ENCODE measurements at regions not wholly inside any gene's neighbourhood (a gene's known extent, or its start where the extent isn't known, plus 50 kb on each side); places are given as distances from the start of the nearest gene placed in this dataset.

DNA sequence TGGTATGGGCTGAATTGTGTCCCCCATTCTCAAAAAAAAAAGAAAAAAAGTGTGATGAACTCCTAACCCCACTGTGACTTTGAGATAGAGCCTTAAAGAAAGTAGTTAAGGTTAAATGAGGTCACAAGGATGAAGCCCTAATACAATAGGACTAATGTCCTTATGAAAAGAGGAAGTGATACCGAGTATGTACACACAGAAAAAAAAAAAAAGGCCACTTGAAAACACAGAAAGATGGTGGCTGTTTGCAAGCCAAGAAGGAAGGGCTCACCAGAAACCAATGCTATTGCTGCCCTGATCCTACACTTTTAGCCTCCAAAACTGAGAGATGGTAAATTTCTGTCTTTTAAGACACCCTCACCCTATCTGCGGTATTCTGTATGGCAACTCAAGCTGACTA lies 955.6 kb downstream of the PCDH17 start:
- no peak for DNase-seq (ENCODE audit: low spot score)
- Histone ChIP-seq H3K9me3 (ENCODE audit: control insufficient read depth in 4 of 4, low read length in 3 of 4) (no peaks in the 10 kb centered on the region), H3K9ac (ENCODE audit: low read depth in 1 of 2, low read length in 2 of 2) (no peak overlapping the region), H3K4me3 (ENCODE audit: low read depth in 1 of 3, low read length in 3 of 3) (no peak overlapping the region), H3K27ac (ENCODE audit: low read depth in 1 of 2, low read length in 2 of 2) (no peak overlapping the region), H3K36me3 (ENCODE audit: control insufficient read depth in 4 of 4, insufficient read depth in 3 of 4, low read depth in 1 of 4, low read length in 3 of 4) (no peaks in the 10 kb centered on the region), H3K4me1 (ENCODE audit: control insufficient read depth in 4 of 4, insufficient read depth in 4 of 4, low read length in 3 of 4) (no peaks in the 10 kb centered on the region), H3K27me3 (ENCODE audit: control insufficient read depth in 4 of 4, insufficient read depth in 4 of 4, low read length in 3 of 4) (no peaks in the 10 kb centered on the region)
- WGBS, result 74% methylated on average over 2 of the region's 2 CpGs
- TF ChIP-seq FOXA2 (IDR thresholded peaks at IDR 0.05), result no peak
- TF ChIP-seq YY1 (IDR thresholded peaks at IDR 0.05), result no peak
- no peak for TF ChIP-seq TAF1 (conservative IDR thresholded peaks at IDR 0.05)
- TF ChIP-seq SP1 (IDR thresholded peaks at IDR 0.05), result no peak
- TF ChIP-seq JUND (IDR thresholded peaks at IDR 0.05), result no peak
- TF ChIP-seq, protein P1, sequence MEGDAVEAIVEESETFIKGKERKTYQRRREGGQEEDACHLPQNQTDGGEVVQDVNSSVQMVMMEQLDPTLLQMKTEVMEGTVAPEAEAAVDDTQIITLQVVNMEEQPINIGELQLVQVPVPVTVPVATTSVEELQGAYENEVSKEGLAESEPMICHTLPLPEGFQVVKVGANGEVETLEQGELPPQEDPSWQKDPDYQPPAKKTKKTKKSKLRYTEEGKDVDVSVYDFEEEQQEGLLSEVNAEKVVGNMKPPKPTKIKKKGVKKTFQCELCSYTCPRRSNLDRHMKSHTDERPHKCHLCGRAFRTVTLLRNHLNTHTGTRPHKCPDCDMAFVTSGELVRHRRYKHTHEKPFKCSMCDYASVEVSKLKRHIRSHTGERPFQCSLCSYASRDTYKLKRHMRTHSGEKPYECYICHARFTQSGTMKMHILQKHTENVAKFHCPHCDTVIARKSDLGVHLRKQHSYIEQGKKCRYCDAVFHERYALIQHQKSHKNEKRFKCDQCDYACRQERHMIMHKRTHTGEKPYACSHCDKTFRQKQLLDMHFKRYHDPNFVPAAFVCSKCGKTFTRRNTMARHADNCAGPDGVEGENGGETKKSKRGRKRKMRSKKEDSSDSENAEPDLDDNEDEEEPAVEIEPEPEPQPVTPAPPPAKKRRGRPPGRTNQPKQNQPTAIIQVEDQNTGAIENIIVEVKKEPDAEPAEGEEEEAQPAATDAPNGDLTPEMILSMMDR (IDR thresholded peaks at IDR 0.05; ENCODE audit: low read depth, low read length, missing input control), result no peak

DNA sequence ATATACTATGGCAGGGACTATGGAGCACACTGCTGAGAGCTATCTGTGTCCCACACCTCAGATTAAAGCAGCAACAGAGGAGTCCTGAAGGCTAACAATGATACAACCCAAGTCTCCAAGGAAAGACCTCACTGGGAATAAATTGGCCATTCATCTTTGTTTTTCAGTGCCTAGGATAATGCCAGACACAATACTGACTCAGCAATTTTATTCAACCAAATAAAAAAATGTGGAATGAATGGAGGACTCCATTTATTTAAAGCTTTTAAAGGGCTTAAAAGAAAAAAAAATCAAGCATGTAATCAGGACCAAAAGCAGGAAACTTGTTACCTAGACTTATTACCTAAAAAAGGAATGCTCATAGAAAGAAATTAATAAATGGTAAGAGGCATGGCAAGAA lies 960.5 kb downstream of the PCDH17 start:
- H3K4me1 ChIP-seq (ENCODE audit: control insufficient read depth in 4 of 4, insufficient read depth in 4 of 4, low read length in 3 of 4), result no peaks in the 10 kb centered on the region
- H3K27me3 ChIP-seq (ENCODE audit: control insufficient read depth in 4 of 4, insufficient read depth in 4 of 4, low read length in 3 of 4), result no peaks in the 10 kb centered on the region
- no peaks in the 10 kb centered on the region for H3K36me3 ChIP-seq (ENCODE audit: control insufficient read depth in 4 of 4, insufficient read depth in 3 of 4, low read depth in 1 of 4, low read length in 3 of 4)
- TF ChIP-seq, protein P2, sequence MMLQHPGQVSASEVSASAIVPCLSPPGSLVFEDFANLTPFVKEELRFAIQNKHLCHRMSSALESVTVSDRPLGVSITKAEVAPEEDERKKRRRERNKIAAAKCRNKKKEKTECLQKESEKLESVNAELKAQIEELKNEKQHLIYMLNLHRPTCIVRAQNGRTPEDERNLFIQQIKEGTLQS (IDR thresholded peaks at IDR 0.05), result no peak
- no peak for TF ChIP-seq EGR1 (IDR thresholded peaks at IDR 0.05; ENCODE audit: low read depth in 2 of 2)
- TF ChIP-seq, protein P3, sequence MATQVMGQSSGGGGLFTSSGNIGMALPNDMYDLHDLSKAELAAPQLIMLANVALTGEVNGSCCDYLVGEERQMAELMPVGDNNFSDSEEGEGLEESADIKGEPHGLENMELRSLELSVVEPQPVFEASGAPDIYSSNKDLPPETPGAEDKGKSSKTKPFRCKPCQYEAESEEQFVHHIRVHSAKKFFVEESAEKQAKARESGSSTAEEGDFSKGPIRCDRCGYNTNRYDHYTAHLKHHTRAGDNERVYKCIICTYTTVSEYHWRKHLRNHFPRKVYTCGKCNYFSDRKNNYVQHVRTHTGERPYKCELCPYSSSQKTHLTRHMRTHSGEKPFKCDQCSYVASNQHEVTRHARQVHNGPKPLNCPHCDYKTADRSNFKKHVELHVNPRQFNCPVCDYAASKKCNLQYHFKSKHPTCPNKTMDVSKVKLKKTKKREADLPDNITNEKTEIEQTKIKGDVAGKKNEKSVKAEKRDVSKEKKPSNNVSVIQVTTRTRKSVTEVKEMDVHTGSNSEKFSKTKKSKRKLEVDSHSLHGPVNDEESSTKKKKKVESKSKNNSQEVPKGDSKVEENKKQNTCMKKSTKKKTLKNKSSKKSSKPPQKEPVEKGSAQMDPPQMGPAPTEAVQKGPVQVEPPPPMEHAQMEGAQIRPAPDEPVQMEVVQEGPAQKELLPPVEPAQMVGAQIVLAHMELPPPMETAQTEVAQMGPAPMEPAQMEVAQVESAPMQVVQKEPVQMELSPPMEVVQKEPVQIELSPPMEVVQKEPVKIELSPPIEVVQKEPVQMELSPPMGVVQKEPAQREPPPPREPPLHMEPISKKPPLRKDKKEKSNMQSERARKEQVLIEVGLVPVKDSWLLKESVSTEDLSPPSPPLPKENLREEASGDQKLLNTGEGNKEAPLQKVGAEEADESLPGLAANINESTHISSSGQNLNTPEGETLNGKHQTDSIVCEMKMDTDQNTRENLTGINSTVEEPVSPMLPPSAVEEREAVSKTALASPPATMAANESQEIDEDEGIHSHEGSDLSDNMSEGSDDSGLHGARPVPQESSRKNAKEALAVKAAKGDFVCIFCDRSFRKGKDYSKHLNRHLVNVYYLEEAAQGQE (IDR thresholded peaks at IDR 0.05), result no peak
- no peak for TF ChIP-seq JUND (IDR thresholded peaks at IDR 0.05)
- no peak for TF ChIP-seq RAD21 (IDR thresholded peaks at IDR 0.05)
- TF ChIP-seq FOXA2 (IDR thresholded peaks at IDR 0.05), result no peak
- TF ChIP-seq GABPA (IDR thresholded peaks at IDR 0.05 in 1 of 2, conservative IDR thresholded peaks at IDR 0.05 in 1 of 2), result no peak
- TF ChIP-seq YY1 (IDR thresholded peaks at IDR 0.05), result no peak
- no peak overlapping the region for H3K27ac ChIP-seq (ENCODE audit: low read depth in 1 of 2, low read length in 2 of 2)
- no peaks in the 10 kb centered on the region for H3K9me3 ChIP-seq (ENCODE audit: control insufficient read depth in 4 of 4, low read length in 3 of 4)
- no peak overlapping the region for H3K4me3 ChIP-seq (ENCODE audit: low read depth in 1 of 3, low read length in 3 of 3)
- no peak overlapping the region for H3K9ac ChIP-seq (ENCODE audit: low read depth in 1 of 2, low read length in 2 of 2)
- no peak for DNase-seq (ENCODE audit: low spot score)

DNA sequence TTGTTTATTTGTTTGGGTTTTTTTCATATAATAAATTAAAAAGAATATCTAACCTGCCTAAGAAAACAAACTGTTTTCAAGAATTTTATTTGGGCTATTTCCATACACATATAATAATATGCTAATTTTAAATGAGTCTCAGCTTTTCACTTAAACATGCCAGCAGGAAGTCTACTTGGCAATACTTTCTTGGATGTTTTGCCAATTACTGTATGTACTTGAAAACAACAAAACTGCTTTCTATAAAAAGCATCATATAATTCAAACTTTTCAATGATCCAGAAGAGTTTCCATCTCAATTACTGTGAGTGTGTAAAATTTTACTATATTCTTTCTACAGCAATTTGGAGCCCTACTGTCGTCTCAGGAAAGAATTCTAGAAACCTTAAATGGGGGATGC lies 961.2 kb downstream of the PCDH17 start:
- Histone ChIP-seq H3K9me3 (ENCODE audit: control insufficient read depth in 4 of 4, low read length in 3 of 4) (no peaks in the 10 kb centered on the region), H3K36me3 (ENCODE audit: control insufficient read depth in 4 of 4, insufficient read depth in 3 of 4, low read depth in 1 of 4, low read length in 3 of 4) (no peaks in the 10 kb centered on the region), H3K27me3 (ENCODE audit: control insufficient read depth in 4 of 4, insufficient read depth in 4 of 4, low read length in 3 of 4) (no peaks in the 10 kb centered on the region), H3K9ac (ENCODE audit: low read depth in 1 of 2, low read length in 2 of 2) (no peak overlapping the region), H3K4me1 (ENCODE audit: control insufficient read depth in 4 of 4, insufficient read depth in 4 of 4, low read length in 3 of 4) (no peaks in the 10 kb centered on the region), H3K4me3 (ENCODE audit: low read depth in 1 of 3, low read length in 3 of 3) (no peak overlapping the region), H3K27ac (ENCODE audit: low read depth in 1 of 2, low read length in 2 of 2) (no peak overlapping the region)
- WGBS, result 79% methylated on average over 1 of the region's 1 CpG
- TF ChIP-seq RAD21 (IDR thresholded peaks at IDR 0.05) (no peak), YY1 (IDR thresholded peaks at IDR 0.05) (no peak), GABPA (IDR thresholded peaks at IDR 0.05 in 1 of 2, conservative IDR thresholded peaks at IDR 0.05 in 1 of 2) (no peak)
- no peak for DNase-seq (ENCODE audit: low spot score)
